GM23338 (cell line): ENCODE measurements at regions not wholly inside any gene's neighbourhood (a gene's known extent, or its start where the extent isn't known, plus 50 kb on each side); places are given as distances from the start of the nearest gene placed in this dataset.
"Not testable (repeated sequence)": the region's sequence is repeated elsewhere in the genome, so short reads cannot be mapped to it uniquely, and the experiment has no call there.

Experiments
- ATAC-seq: fragments of 200-7000 bp; cut with Tn5 transposase; 3 replicates; pipeline ENCODE4 v1.9.1; 2020
- DNase-seq: peaks from one replicate; pipeline ENCODE4 v3.0.0-alpha.2; 2015; ENCODE audit warnings: low spot score
- H2AFZ ChIP-seq: fragments of 200-600 bp; sonication (generic); 2 replicates; pipeline ENCODE4 v1.8.0; 2016; ENCODE audit warnings: antibody characterized with exemption, mild to moderate bottlenecking, moderate library complexity
- H3F3A ChIP-seq: fragments of 200-600 bp; sonication (generic); replicated peaks from 2 replicates; pipeline ENCODE4 v1.8.0; 2017; ENCODE audit warnings: antibody characterized with exemption, mixed run types, low read depth
- H3K27ac ChIP-seq: fragments of 200-600 bp; sonication (generic); 2 replicates; pipeline ENCODE4 v1.6.1; 2016; ENCODE audit warnings: low read depth
- H3K27me3 ChIP-seq: fragments of 200-600 bp; sonication (generic); 2 replicates; pipeline ENCODE4 v1.8.0; 2016; ENCODE audit warnings: mild to moderate bottlenecking, mixed run types, moderate library complexity; ENCODE audit not compliant: insufficient read depth
- H3K36me3 ChIP-seq: fragments of 200-600 bp; sonication (generic); 2 replicates; pipeline ENCODE4 v1.8.0; 2016; ENCODE audit warnings: mild to moderate bottlenecking; ENCODE audit not compliant: insufficient read depth
- H3K4me1 ChIP-seq: fragments of 200-600 bp; sonication (generic); 2 replicates; pipeline ENCODE4 v1.8.0; 2016; ENCODE audit warnings: mild to moderate bottlenecking, moderate library complexity; ENCODE audit not compliant: insufficient read depth
- H3K4me2 ChIP-seq: fragments of 200-600 bp; sonication (generic); 2 replicates; pipeline ENCODE4 v1.7.1; 2017; ENCODE audit warnings: mixed run types
- H3K4me3 ChIP-seq: fragments of 200-600 bp; sonication (generic); 2 replicates; pipeline ENCODE4 v1.6.1; 2016; ENCODE audit warnings: mixed run types
- H3K79me2 ChIP-seq: fragments of 200-600 bp; sonication (generic); replicated peaks from 2 replicates; pipeline ENCODE4 v1.8.0; 2017; ENCODE audit warnings: mild to moderate bottlenecking; ENCODE audit not compliant: insufficient read depth
- H3K9me2 ChIP-seq: fragments of 200-600 bp; sonication (generic); 2 replicates; pipeline ENCODE4 v1.8.0; 2017; ENCODE audit not compliant: insufficient read depth
- H4K20me1 ChIP-seq: fragments of 200-600 bp; sonication (generic); replicated peaks from 2 replicates; pipeline ENCODE4 v1.8.0; 2017; ENCODE audit warnings: mild to moderate bottlenecking; ENCODE audit not compliant: insufficient read depth
- H3K27ac Mint-ChIP-seq: 2 replicates; pipeline ENCODE4 v1.8.0; 2020; ENCODE audit warnings: inconsistent platforms, mild to moderate bottlenecking, moderate library complexity, mixed read lengths
- H3K27me3 Mint-ChIP-seq: 3 replicates; pipeline ENCODE4 v1.8.0; 2022; ENCODE audit warnings: low read depth, mild to moderate bottlenecking, moderate library complexity, mixed read lengths, inconsistent platforms; ENCODE audit not compliant: insufficient read depth, poor library complexity
- H3K36me3 Mint-ChIP-seq: 3 replicates; pipeline ENCODE4 v1.8.0; 2021; ENCODE audit warnings: low read depth, mild to moderate bottlenecking, inconsistent platforms, moderate library complexity, mixed read lengths
- H3K4me1 Mint-ChIP-seq: 3 replicates; pipeline ENCODE4 v1.8.0; 2020; ENCODE audit warnings: mild to moderate bottlenecking, inconsistent platforms, mixed read lengths
- H3K4me3 Mint-ChIP-seq: 3 replicates; pipeline ENCODE4 v1.8.0; 2021; ENCODE audit warnings: moderate library complexity, mild to moderate bottlenecking, inconsistent platforms, mixed read lengths
- H3K9me3 Mint-ChIP-seq: 3 replicates; pipeline ENCODE4 v1.8.0; 2020; ENCODE audit warnings: moderate library complexity, mild to moderate bottlenecking, inconsistent platforms, mixed read lengths
- CREB1 ChIP-seq: fragments of 250-450 bp; sonication (Bioruptor Pico); IDR thresholded peaks from 2 replicates; pipeline ENCODE4 v1.5.0; 2020; ENCODE audit warnings: low read depth, mild to moderate bottlenecking, moderate library complexity
- EZH2 ChIP-seq: fragments of 200-600 bp; sonication (generic); IDR thresholded peaks from one replicate; pipeline ENCODE4 v1.8.0; 2017; ENCODE audit warnings: antibody characterized with exemption, mild to moderate bottlenecking, low read depth; ENCODE audit not compliant: unreplicated experiment
- EZH2phosphoT487 ChIP-seq: fragments of 200-600 bp; sonication (generic); IDR thresholded peaks from one replicate; pipeline ENCODE4 v1.8.1; 2018; ENCODE audit warnings: antibody characterized with exemption; ENCODE audit not compliant: unreplicated experiment
- JUNB ChIP-seq: IDR thresholded peaks from one replicate; pipeline ENCODE4 v1.6.1; 2016; ENCODE audit warnings: antibody characterized with exemption; ENCODE audit not compliant: unreplicated experiment
- NANOG ChIP-seq: IDR thresholded peaks from 2 replicates; pipeline ENCODE4 v1.6.1; 2016; ENCODE audit warnings: antibody characterized with exemption, borderline replicate concordance
- ZNF114 ChIP-seq: fragments of 250-450 bp; sonication (Bioruptor Pico); IDR thresholded peaks from 2 replicates; pipeline ENCODE4 v1.5.0; 2020; ENCODE audit warnings: mild to moderate bottlenecking, moderate library complexity
- ZNF331 ChIP-seq: fragments of 250-450 bp; sonication (Bioruptor Pico); IDR thresholded peaks from 2 replicates; pipeline ENCODE4 v1.5.0; 2020; ENCODE audit warnings: low read depth, mild to moderate bottlenecking, moderate library complexity
- TF ChIP-seq, protein P1 (sequence below): IDR thresholded peaks from one replicate; pipeline ENCODE4 v1.6.1; 2018; ENCODE audit warnings: antibody characterized with exemption; ENCODE audit not compliant: unreplicated experiment
- TF ChIP-seq, protein P2 (sequence below): IDR thresholded peaks from 2 replicates; pipeline ENCODE4 v1.6.1; 2016; ENCODE audit warnings: antibody characterized with exemption
- TF ChIP-seq, protein P3 (sequence below), 2 experiments: fragments of 200-600 bp in 1 of 2; sonication (generic) in 1 of 2; conservative IDR thresholded peaks; 2 replicates each; pipeline versions ENCODE4 v1.5.1 to v1.6.1; 2016 to 2017; ENCODE audit warnings: antibody characterized with exemption in 2 of 2, low read depth in 2 of 2, mild to moderate bottlenecking in 2 of 2, moderate library complexity in 1 of 2

DNA sequence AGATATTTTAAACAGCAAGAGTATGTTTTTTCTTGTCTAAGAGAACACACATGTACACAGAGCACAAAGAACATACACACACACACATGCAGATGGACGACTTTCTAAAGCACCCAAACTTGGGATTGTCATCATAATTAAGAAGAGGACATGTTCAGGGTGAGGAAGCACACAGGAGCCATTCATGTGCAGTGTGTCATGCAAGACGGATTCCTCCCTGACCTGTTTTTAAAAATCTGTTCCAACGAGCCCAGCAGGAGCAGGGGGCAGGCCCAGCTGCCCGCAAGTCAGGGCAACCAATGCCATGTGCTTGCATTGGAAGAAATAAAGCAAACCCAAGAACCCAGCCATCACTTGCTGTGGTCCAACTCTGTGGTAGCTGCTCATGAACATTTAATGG, 167.3 kb upstream of the ZNF644 start (continued):
- TF ChIP-seq, protein P1, sequence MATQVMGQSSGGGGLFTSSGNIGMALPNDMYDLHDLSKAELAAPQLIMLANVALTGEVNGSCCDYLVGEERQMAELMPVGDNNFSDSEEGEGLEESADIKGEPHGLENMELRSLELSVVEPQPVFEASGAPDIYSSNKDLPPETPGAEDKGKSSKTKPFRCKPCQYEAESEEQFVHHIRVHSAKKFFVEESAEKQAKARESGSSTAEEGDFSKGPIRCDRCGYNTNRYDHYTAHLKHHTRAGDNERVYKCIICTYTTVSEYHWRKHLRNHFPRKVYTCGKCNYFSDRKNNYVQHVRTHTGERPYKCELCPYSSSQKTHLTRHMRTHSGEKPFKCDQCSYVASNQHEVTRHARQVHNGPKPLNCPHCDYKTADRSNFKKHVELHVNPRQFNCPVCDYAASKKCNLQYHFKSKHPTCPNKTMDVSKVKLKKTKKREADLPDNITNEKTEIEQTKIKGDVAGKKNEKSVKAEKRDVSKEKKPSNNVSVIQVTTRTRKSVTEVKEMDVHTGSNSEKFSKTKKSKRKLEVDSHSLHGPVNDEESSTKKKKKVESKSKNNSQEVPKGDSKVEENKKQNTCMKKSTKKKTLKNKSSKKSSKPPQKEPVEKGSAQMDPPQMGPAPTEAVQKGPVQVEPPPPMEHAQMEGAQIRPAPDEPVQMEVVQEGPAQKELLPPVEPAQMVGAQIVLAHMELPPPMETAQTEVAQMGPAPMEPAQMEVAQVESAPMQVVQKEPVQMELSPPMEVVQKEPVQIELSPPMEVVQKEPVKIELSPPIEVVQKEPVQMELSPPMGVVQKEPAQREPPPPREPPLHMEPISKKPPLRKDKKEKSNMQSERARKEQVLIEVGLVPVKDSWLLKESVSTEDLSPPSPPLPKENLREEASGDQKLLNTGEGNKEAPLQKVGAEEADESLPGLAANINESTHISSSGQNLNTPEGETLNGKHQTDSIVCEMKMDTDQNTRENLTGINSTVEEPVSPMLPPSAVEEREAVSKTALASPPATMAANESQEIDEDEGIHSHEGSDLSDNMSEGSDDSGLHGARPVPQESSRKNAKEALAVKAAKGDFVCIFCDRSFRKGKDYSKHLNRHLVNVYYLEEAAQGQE = no peak

DNA sequence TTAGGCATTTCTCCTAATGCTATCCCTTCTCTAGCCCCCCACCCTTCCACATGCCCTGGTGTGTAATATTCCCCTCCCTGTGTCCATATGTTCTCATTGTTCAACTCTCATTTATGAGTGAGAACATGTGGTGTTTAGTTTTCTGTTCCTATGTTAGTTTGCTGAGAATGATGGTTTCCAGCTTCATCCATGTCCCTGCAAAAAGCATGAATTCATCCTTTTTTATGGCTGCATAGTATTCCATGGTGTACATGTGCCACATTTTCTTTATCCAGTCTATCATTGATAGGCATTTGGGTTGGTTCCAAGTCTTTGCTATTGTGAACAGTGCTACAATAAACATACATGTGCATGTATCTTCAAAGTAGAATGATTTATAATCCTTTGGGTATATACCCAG, 161.0 kb upstream of the ZNF644 start:
- H3K4me3 Mint-ChIP-seq, ATAC-seq: not testable (repeated sequence)

DNA sequence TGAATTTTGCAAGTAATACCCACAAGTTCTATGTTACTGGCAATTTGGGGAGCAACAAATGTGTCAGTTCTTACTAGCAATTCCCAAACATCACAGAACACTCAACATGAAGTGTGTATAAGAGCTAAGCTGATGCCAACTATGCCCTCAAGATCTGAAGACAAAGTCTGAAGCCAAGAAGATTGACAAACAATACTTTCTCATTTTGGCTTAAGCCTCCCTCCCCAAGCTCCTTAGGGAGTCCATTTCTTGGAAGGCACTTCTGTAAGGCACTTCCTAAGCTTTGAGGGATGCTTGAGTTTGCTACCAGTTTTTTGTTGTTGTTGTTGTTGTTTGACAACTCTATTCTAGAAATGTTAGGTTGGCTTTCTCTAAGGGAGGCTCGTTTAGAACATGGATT, 154.4 kb upstream of the ZNF644 start:
- Mint-ChIP-seq H3K4me1 (no peaks in the 10 kb centered on the region; the same call in 2 of the 3 replicates), H3K27me3 (peaks cover 4% of the 10 kb centered on the region), H3K36me3 (no peaks in the 10 kb centered on the region), H3K4me3 (no peak overlapping the region), H3K27ac (no peak overlapping the region), H3K9me3 (no peaks in the 10 kb centered on the region)
- ATAC-seq (no peak), DNase-seq (no peak)
- TF ChIP-seq JUNB (no peak), EZH2phosphoT487 (no peak), NANOG (no peak), CREB1 (no peak), ZNF331 (CRISPR knock-in tag) (no peak), ZNF114 (no peak), EZH2 (no peak)
- TF ChIP-seq, protein P2, sequence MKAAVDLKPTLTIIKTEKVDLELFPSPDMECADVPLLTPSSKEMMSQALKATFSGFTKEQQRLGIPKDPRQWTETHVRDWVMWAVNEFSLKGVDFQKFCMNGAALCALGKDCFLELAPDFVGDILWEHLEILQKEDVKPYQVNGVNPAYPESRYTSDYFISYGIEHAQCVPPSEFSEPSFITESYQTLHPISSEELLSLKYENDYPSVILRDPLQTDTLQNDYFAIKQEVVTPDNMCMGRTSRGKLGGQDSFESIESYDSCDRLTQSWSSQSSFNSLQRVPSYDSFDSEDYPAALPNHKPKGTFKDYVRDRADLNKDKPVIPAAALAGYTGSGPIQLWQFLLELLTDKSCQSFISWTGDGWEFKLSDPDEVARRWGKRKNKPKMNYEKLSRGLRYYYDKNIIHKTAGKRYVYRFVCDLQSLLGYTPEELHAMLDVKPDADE = no peak
- TF ChIP-seq, protein P3, sequence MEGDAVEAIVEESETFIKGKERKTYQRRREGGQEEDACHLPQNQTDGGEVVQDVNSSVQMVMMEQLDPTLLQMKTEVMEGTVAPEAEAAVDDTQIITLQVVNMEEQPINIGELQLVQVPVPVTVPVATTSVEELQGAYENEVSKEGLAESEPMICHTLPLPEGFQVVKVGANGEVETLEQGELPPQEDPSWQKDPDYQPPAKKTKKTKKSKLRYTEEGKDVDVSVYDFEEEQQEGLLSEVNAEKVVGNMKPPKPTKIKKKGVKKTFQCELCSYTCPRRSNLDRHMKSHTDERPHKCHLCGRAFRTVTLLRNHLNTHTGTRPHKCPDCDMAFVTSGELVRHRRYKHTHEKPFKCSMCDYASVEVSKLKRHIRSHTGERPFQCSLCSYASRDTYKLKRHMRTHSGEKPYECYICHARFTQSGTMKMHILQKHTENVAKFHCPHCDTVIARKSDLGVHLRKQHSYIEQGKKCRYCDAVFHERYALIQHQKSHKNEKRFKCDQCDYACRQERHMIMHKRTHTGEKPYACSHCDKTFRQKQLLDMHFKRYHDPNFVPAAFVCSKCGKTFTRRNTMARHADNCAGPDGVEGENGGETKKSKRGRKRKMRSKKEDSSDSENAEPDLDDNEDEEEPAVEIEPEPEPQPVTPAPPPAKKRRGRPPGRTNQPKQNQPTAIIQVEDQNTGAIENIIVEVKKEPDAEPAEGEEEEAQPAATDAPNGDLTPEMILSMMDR (conservative IDR thresholded peaks at IDR 0.05; ENCODE audit: low read depth in 2 of 2) = no peak
- TF ChIP-seq, protein P1 = no peak
- H3K4me3 ChIP-seq = no peak overlapping the region
- H3K27ac ChIP-seq = no peak overlapping the region
- no peaks in the 10 kb centered on the region for H3K79me2 ChIP-seq
- H4K20me1 ChIP-seq = no peaks in the 10 kb centered on the region
- H3K4me2 ChIP-seq = no peak overlapping the region
- no peaks in the 10 kb centered on the region for H3K4me1 ChIP-seq
- no peaks in the 10 kb centered on the region for H3K9me2 ChIP-seq
- H3K36me3 ChIP-seq = no peaks in the 10 kb centered on the region
- no peaks in the 10 kb centered on the region for H3K27me3 ChIP-seq
- H3F3A ChIP-seq = no peaks in the 10 kb centered on the region
- no peak overlapping the region for H2AFZ ChIP-seq

More for the DNA sequence above, 161.0 kb upstream of the ZNF644 start:
- not testable (repeated sequence) for H3K79me2 ChIP-seq, H3K27me3 ChIP-seq, H3K27me3 Mint-ChIP-seq, H3K4me1 ChIP-seq, H3K27ac Mint-ChIP-seq, H3K9me2 ChIP-seq, H3K4me2 ChIP-seq, H3K36me3 Mint-ChIP-seq, H3F3A ChIP-seq, H3K36me3 ChIP-seq, H3K9me3 Mint-ChIP-seq, H2AFZ ChIP-seq, H4K20me1 ChIP-seq, H3K4me1 Mint-ChIP-seq, H3K27ac ChIP-seq, DNase-seq, H3K4me3 ChIP-seq
